A549 (cell line): ENCODE measurements at regions not wholly inside any gene's neighbourhood (a gene's known extent, or its start where the extent isn't known, plus 50 kb on each side); places are given as distances from the start of the nearest gene placed in this dataset.

Source experiments
- E2F6 ChIP-seq: IDR thresholded peaks from 2 replicates; pipeline ENCODE4 v1.6.1; 2012; ENCODE audit warnings: low read depth, borderline replicate concordance
- POLR2A ChIP-seq: IDR thresholded peaks from 2 replicates; pipeline ENCODE4 v1.6.1; 2012; ENCODE audit warnings: mild to moderate bottlenecking, low read length
- RAD21 ChIP-seq, 2 experiments: fragments of >200 bp in 1 of 2; sonication (Bioruptor Twin) in 1 of 2; formaldehyde crosslinking in 1 of 2; IDR thresholded peaks in 1 of 2; conservative IDR thresholded peaks in 1 of 2; 2 replicates in 1 of 2; 3 replicates in 1 of 2; pipeline ENCODE4 v1.6.1; 2012 to 2018; ENCODE audit warnings: inconsistent platforms in 1 of 2
- REST ChIP-seq: fragments of 200-600 bp; sonication (generic); IDR thresholded peaks from 2 replicates; pipeline ENCODE4 v1.6.1; 2016; ENCODE audit warnings: antibody characterized with exemption, mild to moderate bottlenecking, moderate library complexity
- TF ChIP-seq, protein P1 (sequence below): fragments of >200 bp; sonication (Bioruptor Twin); formaldehyde crosslinking; IDR thresholded peaks from 3 replicates; pipeline ENCODE4 v1.5.1; 2016
- TF ChIP-seq, protein P2 (sequence below): fragments of 450-650 bp; IDR thresholded peaks from 2 replicates; pipeline ENCODE4 v1.6.1; 2014; ENCODE audit warnings: antibody characterized with exemption

DNA sequence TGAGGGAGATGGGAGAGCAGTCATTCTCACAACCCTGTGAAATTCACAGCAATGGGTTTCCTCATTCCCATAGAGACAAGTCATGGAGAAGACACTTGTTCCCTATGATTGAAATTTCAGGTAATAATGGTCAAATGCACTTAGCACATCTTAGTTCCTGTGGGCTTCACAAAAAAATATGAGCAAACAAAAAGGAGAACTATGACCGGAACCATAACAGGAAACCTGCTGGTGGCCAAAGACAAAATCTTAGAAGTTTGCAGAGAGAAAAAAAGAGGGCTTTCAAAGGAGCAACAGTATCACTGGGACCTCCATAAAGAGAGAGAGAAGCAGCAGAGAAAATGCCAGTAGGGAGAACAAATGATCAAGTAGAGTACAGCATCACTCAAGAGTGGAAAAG lies 138.9 kb upstream of the APCDD1 start:
- no peak for TF ChIP-seq E2F6
- no peak for TF ChIP-seq RAD21 (conservative IDR thresholded peaks at IDR 0.05 in 1 of 2, IDR thresholded peaks at IDR 0.05 in 1 of 2)
- TF ChIP-seq, protein P1, sequence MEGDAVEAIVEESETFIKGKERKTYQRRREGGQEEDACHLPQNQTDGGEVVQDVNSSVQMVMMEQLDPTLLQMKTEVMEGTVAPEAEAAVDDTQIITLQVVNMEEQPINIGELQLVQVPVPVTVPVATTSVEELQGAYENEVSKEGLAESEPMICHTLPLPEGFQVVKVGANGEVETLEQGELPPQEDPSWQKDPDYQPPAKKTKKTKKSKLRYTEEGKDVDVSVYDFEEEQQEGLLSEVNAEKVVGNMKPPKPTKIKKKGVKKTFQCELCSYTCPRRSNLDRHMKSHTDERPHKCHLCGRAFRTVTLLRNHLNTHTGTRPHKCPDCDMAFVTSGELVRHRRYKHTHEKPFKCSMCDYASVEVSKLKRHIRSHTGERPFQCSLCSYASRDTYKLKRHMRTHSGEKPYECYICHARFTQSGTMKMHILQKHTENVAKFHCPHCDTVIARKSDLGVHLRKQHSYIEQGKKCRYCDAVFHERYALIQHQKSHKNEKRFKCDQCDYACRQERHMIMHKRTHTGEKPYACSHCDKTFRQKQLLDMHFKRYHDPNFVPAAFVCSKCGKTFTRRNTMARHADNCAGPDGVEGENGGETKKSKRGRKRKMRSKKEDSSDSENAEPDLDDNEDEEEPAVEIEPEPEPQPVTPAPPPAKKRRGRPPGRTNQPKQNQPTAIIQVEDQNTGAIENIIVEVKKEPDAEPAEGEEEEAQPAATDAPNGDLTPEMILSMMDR = no peak
- TF ChIP-seq POLR2A = no peak
- TF ChIP-seq REST = no peak
- TF ChIP-seq, protein P2, sequence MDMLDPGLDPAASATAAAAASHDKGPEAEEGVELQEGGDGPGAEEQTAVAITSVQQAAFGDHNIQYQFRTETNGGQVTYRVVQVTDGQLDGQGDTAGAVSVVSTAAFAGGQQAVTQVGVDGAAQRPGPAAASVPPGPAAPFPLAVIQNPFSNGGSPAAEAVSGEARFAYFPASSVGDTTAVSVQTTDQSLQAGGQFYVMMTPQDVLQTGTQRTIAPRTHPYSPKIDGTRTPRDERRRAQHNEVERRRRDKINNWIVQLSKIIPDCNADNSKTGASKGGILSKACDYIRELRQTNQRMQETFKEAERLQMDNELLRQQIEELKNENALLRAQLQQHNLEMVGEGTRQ = no peak
